ENCODE measurements at regions not wholly inside any gene's neighbourhood (a gene's known extent, or its start where the extent isn't known, plus 50 kb on each side); places are given as distances from the start of the nearest gene placed in this dataset.

DNA sequence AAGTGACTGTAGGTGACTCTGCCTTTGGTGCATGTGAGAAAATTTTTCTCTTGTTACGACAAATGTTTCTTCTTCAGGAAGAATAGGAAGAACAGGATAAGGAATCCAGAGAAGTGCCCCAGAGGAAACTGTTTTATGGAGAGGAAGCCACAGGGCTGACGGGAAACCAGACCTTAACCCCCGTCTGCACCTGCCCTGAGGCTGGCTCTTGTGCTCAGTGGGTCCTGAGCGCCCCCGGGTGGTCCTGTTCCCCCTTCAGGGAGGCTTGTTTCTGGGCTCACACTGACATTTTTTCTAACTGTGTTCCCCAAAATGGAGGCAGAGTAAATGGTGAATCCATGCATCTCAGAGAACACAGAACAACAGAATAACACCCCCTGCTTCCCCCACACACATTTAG, 691.8 kb downstream of the TMEM121 start:
- TF ChIP-seq POLR2A (IDR thresholded peaks at IDR 0.05; ENCODE audit: low read depth, low read length): no peak
- TF ChIP-seq POLR2AphosphoS5 (IDR thresholded peaks at IDR 0.05; ENCODE audit: low read depth, low read length): no peak
